Hepatic stellate cell (primary cell): ENCODE measurements at regions not wholly inside any gene's neighbourhood (a gene's known extent, or its start where the extent isn't known, plus 50 kb on each side); places are given as distances from the start of the nearest gene placed in this dataset.
"Not testable (repeated sequence)": the region's sequence is repeated elsewhere in the genome, so short reads cannot be mapped to it uniquely, and the experiment has no call there.

Experiments used
- DNase-seq: peaks from one replicate; pipeline ENCODE4 v3.0.0; 2011; ENCODE audit warnings: low spot score

- no peak for DNase-seq
Observed at GRCh38 chr5:152051499-152052454, 127.1 kb upstream of the GLRA1 start.

GRCh38 chr5:152046361-152046760 is 121.7 kb upstream of the GLRA1 start:
- DNase-seq, result no peak

- not testable (repeated sequence) for DNase-seq
Observed at GRCh38 chr5:152038856-152039255, 114.2 kb upstream of the GLRA1 start.

- not testable (repeated sequence) for DNase-seq
Observed at GRCh38 chr5:152026328-152027024, 101.8 kb upstream of the GLRA1 start.

- DNase-seq, result no peak
Observed at GRCh38 chr5:152016421-152016820, 91.8 kb upstream of the GLRA1 start.

GRCh38 chr5:152007653-152008335 is 83.1 kb upstream of the GLRA1 start:
- DNase-seq, result no peak

- DNase-seq, result no peak
Observed at GRCh38 chr5:152004095-152004494, 79.4 kb upstream of the GLRA1 start.
